H9 (cell line): ENCODE measurements at regions not wholly inside any gene's neighbourhood (a gene's known extent, or its start where the extent isn't known, plus 50 kb on each side); places are given as distances from the start of the nearest gene placed in this dataset.

ENCODE experiments used
- DNase-seq: peaks from one replicate; pipeline ENCODE4 v3.0.0-alpha.2; 2017
- H2AFZ ChIP-seq: one replicate; pipeline ENCODE4 v1.6.1; 2013; ENCODE audit warnings: mild to moderate bottlenecking, low read length, control low read depth, moderate library complexity
- H2AK5ac ChIP-seq: 2 replicates; pipeline ENCODE4 v1.6.1; 2013; ENCODE audit warnings: low read length, control low read depth, mixed read lengths; ENCODE audit not compliant: insufficient read length
- H2BK120ac ChIP-seq: one replicate; pipeline ENCODE4 v1.6.1; 2013; ENCODE audit warnings: low read depth, mild to moderate bottlenecking, low read length, control low read depth, inconsistent platforms; ENCODE audit not compliant: poor library complexity, severe bottlenecking
- H2BK12ac ChIP-seq: 2 replicates; pipeline ENCODE4 v1.6.1; 2013; ENCODE audit warnings: low read length, control low read depth, mixed read lengths, low read depth; ENCODE audit not compliant: insufficient read length
- H2BK15ac ChIP-seq: 2 replicates; pipeline ENCODE4 v1.6.1; 2013; ENCODE audit warnings: low read depth, low read length, control low read depth
- H2BK20ac ChIP-seq: one replicate; pipeline ENCODE4 v1.6.1; 2013; ENCODE audit warnings: low read depth, mild to moderate bottlenecking, low read length, control low read depth, inconsistent platforms; ENCODE audit not compliant: poor library complexity, severe bottlenecking
- H2BK5ac ChIP-seq: 2 replicates; pipeline ENCODE4 v1.6.1; 2013; ENCODE audit warnings: low read length, control low read depth, mixed read lengths; ENCODE audit not compliant: insufficient read length
- H3K14ac ChIP-seq: 2 replicates; pipeline ENCODE4 v1.6.1; 2013; ENCODE audit warnings: low read length, control low read depth; ENCODE audit not compliant: insufficient read depth
- H3K18ac ChIP-seq: 2 replicates; pipeline ENCODE4 v1.6.1; 2013; ENCODE audit warnings: low read depth, mild to moderate bottlenecking, mixed read lengths, low read length, control low read depth; ENCODE audit not compliant: insufficient read length
- H3K23ac ChIP-seq: 2 replicates; pipeline ENCODE4 v1.6.1; 2013; ENCODE audit warnings: low read length, control low read depth, mixed read lengths, low read depth; ENCODE audit not compliant: insufficient read length
- H3K23me2 ChIP-seq: 2 replicates; pipeline ENCODE4 v1.6.1; 2013; ENCODE audit warnings: low read depth, mild to moderate bottlenecking, mixed read lengths, low read length, control low read depth; ENCODE audit not compliant: insufficient read length, poor library complexity, severe bottlenecking
- H3K27ac ChIP-seq: 2 replicates; pipeline ENCODE4 v1.5.1; 2013; ENCODE audit warnings: low read length, control low read depth, mixed read lengths, low read depth; ENCODE audit not compliant: insufficient read length
- H3K27me3 ChIP-seq: 2 replicates; pipeline ENCODE4 v1.6.1; 2013; ENCODE audit warnings: low read length, control low read depth, inconsistent platforms; ENCODE audit not compliant: insufficient read depth
- H3K4ac ChIP-seq: 2 replicates; pipeline ENCODE4 v1.6.1; 2013; ENCODE audit warnings: low read depth, mild to moderate bottlenecking, control low read depth, inconsistent platforms, low read length, moderate library complexity
- H3K4me1 ChIP-seq: 2 replicates; pipeline ENCODE4 v1.6.1; 2013; ENCODE audit warnings: low read length, control low read depth, inconsistent platforms; ENCODE audit not compliant: insufficient read depth
- H3K4me2 ChIP-seq: 2 replicates; pipeline ENCODE4 v1.6.1; 2013; ENCODE audit warnings: low read length, control low read depth, mixed read lengths; ENCODE audit not compliant: insufficient read length, insufficient read depth
- H3K56ac ChIP-seq: 2 replicates; pipeline ENCODE4 v1.6.1; 2013; ENCODE audit warnings: low read depth, mild to moderate bottlenecking, mixed read lengths, low read length, control low read depth; ENCODE audit not compliant: insufficient read length
- H3K79me1 ChIP-seq: 2 replicates; pipeline ENCODE4 v1.6.1; 2013; ENCODE audit warnings: low read depth, mild to moderate bottlenecking, moderate library complexity, low read length, control low read depth, inconsistent platforms; ENCODE audit not compliant: insufficient read depth, poor library complexity, severe bottlenecking
- H3K79me2 ChIP-seq: 2 replicates; pipeline ENCODE4 v1.6.1; 2013; ENCODE audit warnings: low read length, control low read depth, inconsistent platforms; ENCODE audit not compliant: insufficient read depth
- H3K9ac ChIP-seq: 2 replicates; pipeline ENCODE4 v1.6.1; 2013; ENCODE audit warnings: low read length, control low read depth, mixed read lengths; ENCODE audit not compliant: insufficient read length; ENCODE audit errors: extremely low read depth
- H3K9me3 ChIP-seq: one replicate; pipeline ENCODE4 v1.6.1; 2013; ENCODE audit warnings: low read depth, low read length, inconsistent platforms; ENCODE audit not compliant: control insufficient read depth
- H3T11ph ChIP-seq: one replicate; pipeline ENCODE4 v1.6.1; 2013; ENCODE audit warnings: mild to moderate bottlenecking, low read length, control low read depth, inconsistent platforms
- H4K20me1 ChIP-seq: one replicate; pipeline ENCODE4 v1.6.1; 2013; ENCODE audit not compliant: control insufficient read depth, insufficient read length, insufficient read depth
- H4K5ac ChIP-seq: 2 replicates; pipeline ENCODE4 v1.6.1; 2013; ENCODE audit warnings: low read depth, mild to moderate bottlenecking, mixed read lengths, low read length, control low read depth; ENCODE audit not compliant: insufficient read length
- H4K8ac ChIP-seq: replicated peaks from 2 replicates; pipeline ENCODE4 v1.6.1; 2013; ENCODE audit warnings: low read length, control low read depth, mixed read lengths, low read depth; ENCODE audit not compliant: insufficient read length
- H4K91ac ChIP-seq: 2 replicates; pipeline ENCODE4 v1.6.1; 2013; ENCODE audit warnings: low read depth, mild to moderate bottlenecking, moderate library complexity, mixed read lengths, low read length, control low read depth; ENCODE audit not compliant: insufficient read length
- H3K27ac Mint-ChIP-seq, 3 experiments: 2 replicates in 2 of 3; 3 replicates in 1 of 3; pipeline ENCODE4 v1.8.0; 2020 to 2021; ENCODE audit warnings: mixed read lengths in 3 of 3, mild to moderate bottlenecking in 1 of 3, moderate library complexity in 1 of 3
- H3K27me3 Mint-ChIP-seq: 2 replicates; pipeline ENCODE4 v1.8.0; 2021; ENCODE audit warnings: low read depth, mild to moderate bottlenecking, moderate library complexity, mixed read lengths
- H3K36me3 Mint-ChIP-seq, 3 experiments: 2 replicates in 2 of 3; 3 replicates in 1 of 3; pipeline ENCODE4 v1.8.0; 2020 to 2021; ENCODE audit warnings: low read depth in 3 of 3, mixed read lengths in 3 of 3; ENCODE audit not compliant: insufficient read depth in 1 of 3
- H3K4me1 Mint-ChIP-seq, 2 experiments: 2 replicates each; pipeline ENCODE4 v1.8.0; 2020; ENCODE audit warnings: mixed read lengths in 2 of 2
- H3K4me3 Mint-ChIP-seq, 2 experiments: 2 replicates in 1 of 2; 3 replicates in 1 of 2; pipeline ENCODE4 v1.8.0; 2020 to 2021; ENCODE audit warnings: mild to moderate bottlenecking in 2 of 2, mixed read lengths in 2 of 2, moderate library complexity in 1 of 2
- H3K9me3 Mint-ChIP-seq, 2 experiments: 2 replicates in 1 of 2; 3 replicates in 1 of 2; pipeline ENCODE4 v1.8.0; 2020; ENCODE audit warnings: mild to moderate bottlenecking in 2 of 2, mixed read lengths in 2 of 2, moderate library complexity in 1 of 2
- CTCF ChIP-seq: fragments of 200-600 bp; sonication (generic); conservative IDR thresholded peaks from 3 replicates; pipeline ENCODE4 v1.8.0; 2021; ENCODE audit warnings: antibody characterized with exemption, mild to moderate bottlenecking
- whole genome bisulfite sequencing: extraction: QIAGEN DNeasy Blood & Tissue Kit; methylation state at CpG from one replicate; pipeline ENCODE4 v1.1.7; 2013; ENCODE audit warnings: missing lambda C conversion rate, low lambda C conversion rate, mixed read lengths; ENCODE audit not compliant: insufficient read length; ENCODE audit errors: extremely low coverage; 5-methylcytosine and 5-hydroxymethylcytosine counted together

- Histone ChIP-seq H4K8ac (no peak overlapping the region), H2AFZ (no peak overlapping the region), H3T11ph (no peak overlapping the region), H3K27ac (no peak overlapping the region), H2BK12ac (no peak overlapping the region), H2BK5ac (no peak overlapping the region), H3K4me2 (no peak overlapping the region), H3K14ac (no peak overlapping the region), H3K79me1 (no peaks in the 10 kb centered on the region), H4K5ac (no peak overlapping the region), H3K56ac (no peak overlapping the region), H2BK15ac (no peak overlapping the region), H2BK120ac (no peak overlapping the region), H2BK20ac (no peak overlapping the region), H3K4ac (no peak overlapping the region), H4K20me1 (no peaks in the 10 kb centered on the region), H2AK5ac (no peak overlapping the region), H3K79me2 (no peaks in the 10 kb centered on the region), H3K27me3 (no peaks in the 10 kb centered on the region), H4K91ac (no peak overlapping the region), H3K9ac (no peak overlapping the region), H3K23me2 (no peaks in the 10 kb centered on the region), H3K18ac (no peak overlapping the region), H3K4me1 (no peaks in the 10 kb centered on the region), H3K23ac (no peak overlapping the region), H3K9me3 (no peaks in the 10 kb centered on the region)
- no peak for TF ChIP-seq CTCF
- H3K27me3 Mint-ChIP-seq = no peaks in the 10 kb centered on the region
- no peaks in the 10 kb centered on the region; a peak in 2 of 7 replicates for H3K36me3 Mint-ChIP-seq
- no peak overlapping the region for H3K4me3 Mint-ChIP-seq
- H3K27ac Mint-ChIP-seq = no peak overlapping the region
- peaks cover 10 to 16% of the 10 kb centered on the region in 2 experiments for H3K4me1 Mint-ChIP-seq
- H3K9me3 Mint-ChIP-seq = no peaks in the 10 kb centered on the region
- no peak for DNase-seq
- no CpG with 5 or more reads among the region's 4 CpGs for WGBS
These were observed 106.6 kb downstream of the EBLN1 start for GRCh38 chr10:22111260-22111659.
